ENCODE measurements at regions not wholly inside any gene's neighbourhood (a gene's known extent, or its start where the extent isn't known, plus 50 kb on each side); places are given as distances from the start of the nearest gene placed in this dataset.
"Not testable (repeated sequence)": the region's sequence is repeated elsewhere in the genome, so short reads cannot be mapped to it uniquely, and the experiment has no call there.

DNA sequence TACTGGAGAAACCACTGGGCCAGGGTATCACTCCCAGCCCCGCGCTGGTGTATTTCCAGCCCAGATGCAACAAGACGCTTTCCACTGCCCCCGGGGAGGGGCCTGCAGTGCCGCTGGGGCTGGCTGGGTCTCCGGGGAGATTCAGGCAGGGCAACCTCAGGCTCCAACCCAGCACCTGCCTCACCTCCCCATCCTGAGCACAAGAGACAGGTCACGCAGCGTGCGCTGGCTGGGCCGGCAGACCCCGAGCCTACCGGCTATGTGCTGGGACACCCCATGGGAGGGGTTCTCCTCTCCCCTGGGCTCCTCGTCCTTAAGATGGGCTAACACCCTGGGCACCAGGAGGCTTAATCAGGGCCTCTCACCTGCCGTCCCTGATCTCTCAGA, 80.9 kb downstream of the RFLNA start:
- no peak for TF ChIP-seq CTCF (IDR thresholded peaks at IDR 0.05; ENCODE audit: insufficient read depth, low read length)
- no peak for TF ChIP-seq GABPA (IDR thresholded peaks at IDR 0.05; ENCODE audit: low read depth)
- TF ChIP-seq POLR2AphosphoS5 (IDR thresholded peaks at IDR 0.05; ENCODE audit: low read depth) = no peak
- no peak for TF ChIP-seq SPI1 (IDR thresholded peaks at IDR 0.05; ENCODE audit: borderline replicate concordance, low read depth)
- DNase-seq (ENCODE audit: low read depth in 1 of 2, low spot score in 1 of 2) = no peak
- H3K27me3 ChIP-seq (ENCODE audit: insufficient read depth, poor library complexity, severe bottlenecking) = no peaks in the 10 kb centered on the region
- no peak overlapping the region for H3K27ac ChIP-seq (replicated peaks)
- H3K4me3 ChIP-seq (replicated peaks; ENCODE audit: insufficient read depth, low read length) = no peak overlapping the region

DNA sequence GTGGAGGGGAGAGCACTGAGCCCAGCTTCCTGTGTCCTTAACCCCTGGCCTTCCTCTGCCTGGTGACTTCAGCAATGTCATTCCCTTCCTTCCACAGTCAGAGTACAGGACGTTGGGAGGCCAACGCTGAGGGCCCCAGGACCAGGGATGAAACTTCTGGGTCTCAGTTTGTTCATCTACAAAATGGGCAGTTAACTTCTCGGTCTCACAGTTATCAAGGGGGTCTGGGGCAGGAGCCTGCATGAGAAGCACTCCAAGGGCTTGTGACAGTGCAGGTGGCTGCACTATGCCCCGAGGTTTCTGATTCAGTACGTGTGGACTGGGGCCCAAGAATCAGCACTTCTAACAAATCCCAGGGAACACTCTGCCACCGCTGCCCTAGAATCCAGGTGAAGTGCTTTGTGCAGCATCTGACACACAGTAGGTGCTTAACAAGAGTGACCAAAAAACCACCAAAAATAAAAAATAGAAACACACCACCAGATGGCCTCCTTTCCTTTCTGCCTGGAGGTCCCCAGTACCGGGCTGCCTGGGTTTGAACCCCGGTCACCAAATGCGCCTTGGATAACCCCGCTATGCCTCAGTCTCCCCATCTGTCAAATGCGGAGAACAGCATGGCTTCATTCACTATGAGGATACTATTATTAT, 80.4 kb downstream of the RFLNA start:
- no peaks in the 10 kb centered on the region for H3K27me3 ChIP-seq (ENCODE audit: insufficient read depth, poor library complexity, severe bottlenecking)
- H3K4me3 ChIP-seq (replicated peaks; ENCODE audit: insufficient read depth, low read length) = no peak overlapping the region
- DNase-seq (ENCODE audit: low read depth in 1 of 2, low spot score in 1 of 2) = no peak
- TF ChIP-seq GABPA (IDR thresholded peaks at IDR 0.05; ENCODE audit: low read depth) (no peak), CTCF (IDR thresholded peaks at IDR 0.05; ENCODE audit: insufficient read depth, low read length) (no peak), SPI1 (IDR thresholded peaks at IDR 0.05; ENCODE audit: borderline replicate concordance, low read depth) (no peak), REST (IDR thresholded peaks at IDR 0.05; ENCODE audit: insufficient replicate concordance, low read depth) (no peak), POLR2AphosphoS5 (IDR thresholded peaks at IDR 0.05; ENCODE audit: low read depth) (no peak)
- no peak overlapping the region for H3K27ac ChIP-seq (replicated peaks)

DNA sequence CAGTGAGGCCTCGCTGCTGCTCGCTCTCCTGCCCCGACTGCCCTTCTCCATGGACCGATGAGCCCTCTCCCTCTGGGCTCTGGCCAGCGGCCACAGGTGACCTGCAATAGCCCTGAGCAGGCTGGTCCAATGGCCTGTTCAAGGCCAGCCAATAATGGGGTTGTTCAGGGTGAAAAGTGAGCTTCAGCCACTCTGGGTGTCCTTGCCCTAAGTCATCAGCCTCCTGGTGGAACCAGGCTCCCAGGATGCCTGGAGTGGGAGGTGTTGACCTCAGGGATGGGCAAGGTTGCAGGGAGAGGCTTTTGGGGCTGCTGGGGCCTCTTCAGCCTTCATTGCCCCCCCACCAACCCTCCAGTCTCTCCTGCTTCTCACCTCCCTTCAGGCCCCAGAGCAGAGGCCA, 79.7 kb downstream of the RFLNA start:
- H3K27me3 ChIP-seq (ENCODE audit: insufficient read depth, poor library complexity, severe bottlenecking) = no peaks in the 10 kb centered on the region
- no peak for TF ChIP-seq CTCF (IDR thresholded peaks at IDR 0.05; ENCODE audit: insufficient read depth, low read length)
- no peak for TF ChIP-seq GABPA (IDR thresholded peaks at IDR 0.05; ENCODE audit: low read depth)
- TF ChIP-seq POLR2AphosphoS5 (IDR thresholded peaks at IDR 0.05; ENCODE audit: low read depth) = no peak
- no peak for TF ChIP-seq SPI1 (IDR thresholded peaks at IDR 0.05; ENCODE audit: borderline replicate concordance, low read depth)
- TF ChIP-seq REST (IDR thresholded peaks at IDR 0.05; ENCODE audit: insufficient replicate concordance, low read depth) = no peak
- no peak overlapping the region for H3K4me3 ChIP-seq (replicated peaks; ENCODE audit: insufficient read depth, low read length)
- no peak for DNase-seq (ENCODE audit: low read depth in 1 of 2, low spot score in 1 of 2)
- no peak overlapping the region for H3K27ac ChIP-seq (replicated peaks)

DNA sequence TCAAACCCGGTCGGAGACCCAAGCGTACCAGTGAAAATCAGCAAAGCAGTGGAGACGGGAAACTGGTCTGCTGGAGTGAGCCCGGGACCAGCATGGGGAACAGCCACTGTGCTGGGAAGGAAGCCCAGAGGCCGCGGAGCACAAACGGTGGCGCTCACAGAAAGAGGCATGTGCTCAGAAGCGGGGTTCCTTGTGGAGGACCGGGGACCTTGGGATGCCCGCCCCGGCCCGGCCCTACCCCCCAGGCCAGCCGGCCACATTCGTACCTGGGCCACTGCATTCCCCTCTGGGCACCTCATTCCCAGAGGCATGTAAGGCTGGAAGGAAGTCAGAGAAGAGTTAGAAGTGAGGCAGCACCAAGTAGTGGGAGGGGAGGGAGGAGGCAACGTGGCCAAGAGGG, 79.3 kb downstream of the RFLNA start:
- Histone ChIP-seq H3K27ac (replicated peaks) (no peak overlapping the region), H3K27me3 (ENCODE audit: insufficient read depth, poor library complexity, severe bottlenecking) (no peaks in the 10 kb centered on the region), H3K4me3 (replicated peaks; ENCODE audit: insufficient read depth, low read length) (no peak overlapping the region)
- no peak for DNase-seq (ENCODE audit: low read depth in 1 of 2, low spot score in 1 of 2)
- TF ChIP-seq REST (IDR thresholded peaks at IDR 0.05; ENCODE audit: insufficient replicate concordance, low read depth) = no peak
- TF ChIP-seq POLR2AphosphoS5 (IDR thresholded peaks at IDR 0.05; ENCODE audit: low read depth) = no peak
- TF ChIP-seq CTCF (IDR thresholded peaks at IDR 0.05; ENCODE audit: insufficient read depth, low read length) = no peak
- no peak for TF ChIP-seq SPI1 (IDR thresholded peaks at IDR 0.05; ENCODE audit: borderline replicate concordance, low read depth)
- TF ChIP-seq GABPA (IDR thresholded peaks at IDR 0.05; ENCODE audit: low read depth) = no peak

- not testable (repeated sequence) for H3K4me3 ChIP-seq (replicated peaks; ENCODE audit: insufficient read depth, low read length); H3K27me3 ChIP-seq (ENCODE audit: insufficient read depth, poor library complexity, severe bottlenecking); H3K27ac ChIP-seq (replicated peaks); DNase-seq (ENCODE audit: low read depth in 1 of 2, low spot score in 1 of 2)
These were observed 78.8 kb downstream of the RFLNA start for GRCh38 chr12:124373701-124374100.

Data from HL-60 (cell line).